NCI-H2171 (cell line): ENCODE measurements at regions not wholly inside any gene's neighbourhood (a gene's known extent, or its start where the extent isn't known, plus 50 kb on each side); places are given as distances from the start of the nearest gene placed in this dataset.
"Not testable (repeated sequence)": the region's sequence is repeated elsewhere in the genome, so short reads cannot be mapped to it uniquely, and the experiment has no call there.

Experiments
- DNase-seq: peaks from one replicate; lab custom pipeline; 2025; lab: John Stamatoyannopoulos, UW

DNA sequence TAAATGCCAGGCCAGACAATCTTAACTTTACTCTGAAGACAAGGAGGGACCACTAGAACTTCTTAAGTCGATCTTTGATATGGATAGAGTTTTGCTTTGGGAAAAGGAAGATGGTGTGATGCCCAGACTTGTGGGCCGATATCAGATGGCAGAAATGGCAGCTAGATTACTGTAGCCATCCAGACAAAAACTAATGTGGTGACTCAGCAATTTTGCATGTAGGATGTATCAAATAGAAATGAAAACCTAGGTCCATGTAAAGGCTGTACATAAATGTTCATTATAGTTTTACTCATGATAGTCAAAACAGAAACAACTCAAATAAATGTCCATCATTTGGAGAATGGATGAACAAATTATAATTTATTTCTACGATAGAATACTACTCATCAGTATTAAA lies 121.5 kb downstream of the APIP start:
- no peak for DNase-seq

DNA sequence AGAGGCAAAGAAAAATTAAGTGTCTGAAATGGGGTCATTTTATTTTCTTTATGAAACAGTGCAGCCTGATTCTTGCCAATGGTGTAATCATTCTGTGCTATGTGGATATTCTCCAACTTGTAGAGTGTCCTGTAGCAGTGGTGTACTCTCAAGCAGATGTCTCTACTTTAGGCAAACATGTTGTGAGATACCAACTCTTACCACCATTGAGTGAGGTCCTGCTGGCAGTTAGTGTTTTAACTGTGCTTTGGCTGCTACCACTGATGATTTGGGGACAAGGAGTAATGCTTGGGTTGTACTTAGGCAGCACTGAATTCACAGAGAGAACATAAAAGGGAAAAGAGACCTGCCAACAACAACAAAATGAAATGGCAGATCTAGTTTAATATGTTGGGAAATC lies 122.5 kb downstream of the APIP start:
- no peak for DNase-seq

DNA sequence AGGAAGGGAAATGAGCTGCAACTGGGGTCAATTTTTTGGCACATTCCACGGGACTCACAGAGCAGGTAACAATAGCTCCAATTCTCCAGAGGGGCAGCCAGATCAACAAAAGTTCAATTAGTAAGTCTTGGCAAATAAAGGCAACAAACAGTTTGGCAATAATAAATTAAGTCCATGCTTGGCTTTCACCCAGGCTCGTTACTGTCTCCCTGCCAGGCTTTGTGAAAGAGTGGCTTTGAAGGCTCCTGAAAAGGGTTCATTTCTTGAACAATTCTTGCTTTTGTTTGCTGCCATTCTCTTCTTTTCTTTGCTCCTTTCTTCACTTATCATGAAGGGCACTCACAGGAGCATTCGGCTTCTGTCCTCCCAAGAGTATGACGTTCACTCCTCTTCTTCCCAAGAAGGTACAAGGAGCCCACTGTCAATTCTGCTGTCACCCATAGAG lies 123.3 kb downstream of the APIP start:
- DNase-seq = no peak

DNA sequence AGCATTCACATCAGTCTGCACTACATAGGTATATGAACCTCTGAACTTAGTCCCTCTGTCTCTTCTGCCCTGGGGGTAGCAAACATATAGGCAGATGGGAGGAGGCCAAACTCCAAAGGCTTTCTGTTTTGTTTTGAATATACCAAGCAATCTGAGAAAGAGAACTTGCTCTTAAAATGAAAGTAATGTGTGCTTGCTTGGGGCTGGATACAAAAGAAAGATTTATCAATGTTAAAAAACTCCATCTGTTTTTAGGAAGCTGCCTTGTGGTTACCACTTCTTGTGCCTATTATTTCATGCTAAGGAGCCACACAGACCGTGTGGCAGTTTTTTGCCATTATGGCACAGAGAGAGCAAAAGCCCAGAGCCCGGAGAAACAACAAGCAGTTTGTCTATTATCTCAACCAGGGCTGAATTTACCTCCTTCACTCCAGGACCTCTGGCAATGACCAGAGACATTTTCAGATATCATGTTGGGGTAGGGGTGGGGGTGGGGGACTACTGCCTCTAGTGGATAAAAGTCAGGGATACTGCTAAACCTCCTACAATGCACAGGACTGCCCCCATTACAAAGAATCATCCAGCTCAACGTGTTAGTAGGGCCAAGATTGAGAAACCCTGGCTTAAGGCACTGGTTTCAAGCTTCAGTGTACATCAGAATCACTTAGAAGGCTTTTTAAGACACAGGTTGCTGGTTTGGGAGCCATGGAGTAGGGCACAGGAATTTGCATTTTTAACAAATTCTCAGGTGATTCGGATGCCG lies 124.2 kb downstream of the APIP start:
- no peak for DNase-seq

DNA sequence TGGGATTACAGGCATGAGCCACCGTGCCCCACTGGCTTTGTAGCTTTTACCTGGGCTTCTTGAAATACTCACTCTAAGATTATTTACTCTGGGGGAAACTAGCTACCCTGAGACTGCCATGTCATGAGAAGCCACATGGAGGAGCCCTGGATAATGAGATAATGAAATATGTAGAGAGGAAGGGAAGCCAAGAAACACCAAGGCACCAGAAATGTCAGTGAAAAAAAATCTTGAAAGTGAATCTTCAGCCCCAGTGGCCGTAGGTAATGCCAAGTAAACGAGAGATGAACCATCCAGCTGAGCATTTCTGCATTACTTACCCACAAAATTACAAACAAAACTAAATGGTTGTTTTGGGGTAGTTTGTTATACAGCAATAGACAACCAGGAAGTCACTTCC lies 125.6 kb downstream of the APIP start:
- no peak for DNase-seq

DNA sequence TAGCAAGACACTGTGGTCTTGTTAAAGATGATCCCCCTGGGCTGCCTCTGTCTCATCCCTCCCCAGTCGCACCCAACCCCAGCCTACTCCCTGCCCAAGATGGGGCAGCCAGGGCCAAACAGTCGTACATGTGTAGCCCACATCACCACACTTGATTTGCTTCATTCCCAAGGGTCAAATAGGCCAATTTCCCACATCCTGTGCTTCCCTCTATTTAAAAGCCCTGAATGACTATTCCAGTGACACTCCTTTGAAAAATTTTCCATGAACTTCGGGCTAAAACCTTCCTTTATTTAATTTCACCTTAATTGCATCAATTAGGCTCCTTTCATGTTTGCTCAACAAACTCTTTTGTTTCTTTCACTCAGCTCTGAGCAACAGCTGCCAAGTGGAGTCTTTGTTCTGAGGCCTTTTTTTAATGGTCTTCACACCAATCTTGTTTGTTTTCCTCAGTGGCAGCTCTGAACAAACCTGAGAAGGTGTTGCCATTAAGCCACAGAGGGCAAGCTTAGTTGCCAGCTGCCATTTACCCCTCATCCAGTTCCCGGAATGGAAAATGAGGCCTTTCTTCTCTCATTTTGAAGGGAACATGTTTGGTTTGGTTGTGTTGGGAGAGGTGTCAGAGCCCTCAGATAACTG lies 126.9 kb downstream of the APIP start:
- DNase-seq = no peak

DNA sequence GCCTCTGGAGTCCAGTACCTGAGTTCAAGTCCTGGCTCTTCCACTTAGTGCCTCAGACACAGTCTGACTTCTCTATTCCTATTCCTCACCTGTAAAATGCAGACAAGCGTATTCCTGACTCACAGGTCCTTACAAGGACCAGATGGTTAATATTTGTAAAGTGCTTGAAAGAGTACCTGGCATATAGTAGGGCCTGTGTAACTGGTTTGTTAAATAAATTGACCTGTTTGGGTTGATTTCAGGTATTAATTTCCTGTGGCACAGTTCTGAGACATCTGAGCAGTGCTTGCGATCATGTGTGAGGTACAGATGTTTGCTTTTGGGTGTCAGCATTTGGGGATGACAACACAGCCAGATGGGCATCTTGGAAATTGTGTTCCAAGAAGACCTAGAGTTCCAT lies 127.5 kb downstream of the APIP start:
- DNase-seq = no peak

DNA sequence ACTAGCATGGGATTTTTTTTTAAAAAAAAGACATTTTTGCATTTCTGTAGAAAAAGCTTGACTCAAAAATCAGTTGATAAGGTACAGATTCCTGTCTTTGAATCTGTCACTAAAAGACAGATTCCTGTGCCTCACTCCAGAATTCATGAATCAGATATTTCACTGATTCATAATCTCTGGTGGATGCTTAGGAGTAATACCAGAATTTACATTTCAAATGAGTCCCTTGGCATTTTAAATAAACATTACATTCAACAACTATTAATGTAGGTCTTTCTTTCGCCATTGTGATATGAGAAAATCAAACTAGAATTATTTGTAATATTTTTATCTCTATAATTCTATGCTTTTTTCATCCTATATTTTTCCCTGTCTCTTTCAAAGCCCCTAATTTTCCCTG lies 128.3 kb downstream of the APIP start:
- no peak for DNase-seq

DNA sequence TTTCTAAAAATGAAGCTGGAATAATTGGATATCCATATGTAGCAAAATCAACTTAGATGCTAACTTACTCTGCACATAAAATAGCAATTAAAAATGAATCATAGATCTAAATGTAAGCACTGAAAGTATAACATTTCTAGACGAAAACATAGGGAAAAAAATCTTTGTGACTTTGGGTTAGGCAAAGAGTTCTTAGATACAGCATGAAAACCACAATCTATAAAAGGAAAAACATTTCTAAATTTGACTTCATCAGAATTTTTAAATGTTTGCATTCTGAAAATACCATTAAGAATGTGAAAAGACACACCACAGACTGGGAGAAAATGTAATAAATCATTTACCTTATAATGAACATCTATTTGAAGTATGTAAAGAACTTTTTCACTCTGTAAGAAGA lies 128.8 kb downstream of the APIP start:
- DNase-seq = no peak

DNA sequence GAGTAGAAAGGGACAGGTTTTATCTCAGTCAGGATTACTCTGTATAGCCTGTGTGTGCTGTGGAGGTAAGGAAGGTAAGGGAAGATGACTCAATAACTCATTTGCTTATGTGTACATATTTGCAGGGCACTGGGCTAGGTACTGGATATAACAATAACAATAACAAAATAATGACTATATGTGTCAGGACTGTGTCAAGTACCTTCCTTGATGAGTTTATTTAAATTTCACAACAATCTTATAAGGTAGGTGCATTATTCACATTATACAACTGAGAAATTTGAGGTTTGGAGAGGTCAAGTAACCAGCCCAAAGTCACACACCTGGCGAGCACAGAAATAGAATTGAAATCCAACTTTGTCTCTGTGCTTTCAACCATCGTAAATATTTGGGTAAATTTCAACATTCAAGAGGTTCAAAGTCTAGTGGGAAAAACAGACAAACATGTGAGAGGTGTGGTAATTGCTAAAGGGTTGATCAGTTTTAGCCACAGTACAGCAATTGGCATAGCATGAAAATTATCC lies 131.8 kb downstream of the APIP start:
- no peak for DNase-seq

DNA sequence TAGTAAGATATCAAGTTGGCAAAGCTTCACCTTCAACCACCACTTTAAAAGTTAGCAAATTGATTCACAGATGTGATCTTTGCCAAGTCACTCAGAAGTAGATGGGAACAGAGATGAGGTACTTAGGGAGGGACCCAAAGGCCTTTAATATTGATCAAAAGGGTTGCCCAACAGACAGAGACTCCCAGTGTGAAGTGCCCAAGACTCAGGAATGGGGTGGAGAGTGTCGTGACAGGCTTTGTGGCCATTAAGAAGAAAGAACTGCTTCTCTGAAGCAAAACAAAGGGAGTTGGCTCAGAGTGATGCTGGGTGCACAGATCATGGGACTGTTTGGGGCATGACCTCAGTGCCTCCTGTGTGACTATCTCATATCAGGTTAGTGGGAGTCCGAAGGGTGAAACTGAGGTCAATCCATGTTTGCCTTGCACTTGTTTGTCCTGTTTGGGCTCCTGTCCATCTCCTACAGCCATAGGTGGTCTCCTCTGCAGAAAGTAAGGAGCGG lies 132.3 kb downstream of the APIP start:
- no peak for DNase-seq

DNA sequence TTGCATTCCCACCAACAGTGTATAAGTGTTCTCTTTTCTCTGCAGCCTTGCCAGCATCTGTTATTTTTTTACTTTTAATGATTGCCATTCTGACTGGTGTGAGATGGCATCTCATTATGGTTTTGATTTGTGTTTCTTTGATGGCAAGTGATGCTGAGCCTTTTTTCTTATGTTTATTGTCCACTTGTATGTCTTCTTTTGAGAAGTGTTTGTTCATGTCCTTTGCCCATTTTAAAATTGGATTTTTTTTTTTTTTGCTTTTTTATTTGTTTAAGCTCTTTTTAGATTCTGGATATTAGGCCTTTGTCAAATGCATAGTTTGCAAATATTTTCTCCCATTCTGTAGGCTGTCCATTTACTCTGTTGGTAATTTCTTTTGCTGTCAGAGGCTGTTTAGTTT lies 134.4 kb downstream of the APIP start:
- not testable (repeated sequence) for DNase-seq

DNA sequence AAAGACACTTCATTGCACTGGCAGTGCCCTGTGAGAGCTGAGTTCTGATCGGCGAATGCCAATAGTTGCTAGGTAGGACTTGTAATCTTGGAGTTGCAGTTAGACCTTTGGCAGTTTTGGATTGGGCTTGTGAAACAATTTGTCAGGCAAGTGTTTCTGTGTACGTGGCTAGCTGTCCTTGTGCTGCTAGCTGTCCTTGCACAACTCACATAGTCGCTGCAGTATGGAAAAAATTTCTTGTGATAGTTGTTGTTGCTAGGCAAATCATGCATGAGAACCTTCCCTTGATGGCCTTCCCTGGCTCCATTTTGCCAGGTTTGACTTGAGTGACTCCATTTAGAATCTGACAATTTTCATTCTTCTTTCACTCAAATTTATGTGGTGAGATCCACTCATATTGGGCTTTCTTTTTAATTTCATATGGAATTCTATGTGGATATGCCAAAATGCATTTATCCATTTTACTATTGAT lies 140.7 kb downstream of the APIP start:
- no peak for DNase-seq

DNA sequence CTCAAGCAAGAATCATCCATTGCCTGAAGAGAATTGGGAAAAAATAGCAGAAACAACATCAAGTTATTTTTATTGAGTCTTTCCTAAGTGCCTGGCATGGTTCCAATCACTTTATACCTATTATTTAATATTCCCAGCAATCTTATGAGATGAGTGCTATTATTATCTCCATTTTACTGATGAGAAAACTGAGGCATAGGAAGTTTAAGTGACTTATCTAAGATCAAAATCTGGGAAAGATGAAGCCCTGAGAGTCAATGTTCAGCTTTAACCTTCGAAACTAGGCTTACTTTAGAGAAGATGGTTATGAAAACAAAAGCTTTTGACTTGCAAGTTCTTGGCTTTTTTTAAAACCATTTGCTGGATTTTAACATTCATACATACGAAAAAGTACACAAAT lies 141.6 kb downstream of the APIP start:
- no peak for DNase-seq

DNA sequence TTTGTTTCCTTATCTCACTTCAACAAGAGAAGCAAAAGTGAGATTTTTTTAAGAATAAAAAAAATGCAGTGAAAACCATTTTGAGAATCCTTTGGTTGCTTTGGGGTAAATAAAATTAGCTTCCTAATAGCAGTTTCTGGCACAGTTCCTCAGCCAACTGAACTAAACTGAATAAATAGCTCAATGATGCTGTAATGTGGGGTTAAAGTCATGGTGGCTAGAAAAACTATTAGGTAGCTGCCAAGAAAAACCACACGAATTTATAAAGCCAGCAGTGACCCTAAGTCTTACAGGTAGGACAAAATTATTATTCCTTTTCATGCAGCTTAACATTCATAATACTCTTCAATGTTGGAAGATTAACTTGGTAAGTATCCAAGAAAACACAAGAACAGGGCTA lies 142.4 kb downstream of the APIP start:
- DNase-seq = no peak

DNA sequence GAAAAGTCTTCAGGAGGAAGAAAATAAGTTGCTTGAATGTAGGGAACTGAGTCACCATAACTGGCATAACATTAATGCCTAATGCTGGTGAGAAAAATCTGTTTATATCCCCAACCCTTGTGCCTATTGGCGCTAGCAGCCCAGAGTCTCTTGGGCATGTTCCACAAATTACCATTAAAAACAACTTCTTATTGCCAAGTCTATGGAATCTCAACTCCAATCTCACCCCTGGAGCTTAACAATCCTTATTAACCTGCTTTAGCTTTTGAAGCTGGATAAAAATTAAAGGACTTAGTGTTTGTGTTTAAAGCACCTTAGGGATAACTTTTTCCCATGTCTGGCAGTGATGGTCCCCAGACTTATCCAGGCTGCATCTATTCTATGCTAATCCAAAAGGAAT lies 143.0 kb downstream of the APIP start:
- no peak for DNase-seq

DNA sequence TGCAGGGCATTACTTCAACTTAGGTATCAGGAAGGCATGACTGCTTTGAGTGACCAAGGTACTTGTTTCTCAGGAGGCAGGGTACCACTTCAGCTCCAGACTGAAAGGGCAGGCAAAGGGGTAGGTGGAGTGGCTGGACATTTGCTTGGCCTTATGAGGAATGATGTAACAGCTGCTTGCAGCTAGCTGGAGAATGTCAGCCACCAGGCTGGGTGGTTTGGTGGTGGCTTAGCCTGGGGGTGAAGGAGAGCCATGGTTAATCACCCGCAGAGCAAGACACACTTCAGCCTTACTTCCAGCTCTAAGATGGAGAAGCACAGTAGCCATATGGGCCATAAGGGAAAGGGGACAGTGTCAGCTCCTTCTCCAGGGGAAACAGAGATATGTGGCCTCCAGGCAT lies 146.1 kb downstream of the APIP start:
- DNase-seq = no peak

DNA sequence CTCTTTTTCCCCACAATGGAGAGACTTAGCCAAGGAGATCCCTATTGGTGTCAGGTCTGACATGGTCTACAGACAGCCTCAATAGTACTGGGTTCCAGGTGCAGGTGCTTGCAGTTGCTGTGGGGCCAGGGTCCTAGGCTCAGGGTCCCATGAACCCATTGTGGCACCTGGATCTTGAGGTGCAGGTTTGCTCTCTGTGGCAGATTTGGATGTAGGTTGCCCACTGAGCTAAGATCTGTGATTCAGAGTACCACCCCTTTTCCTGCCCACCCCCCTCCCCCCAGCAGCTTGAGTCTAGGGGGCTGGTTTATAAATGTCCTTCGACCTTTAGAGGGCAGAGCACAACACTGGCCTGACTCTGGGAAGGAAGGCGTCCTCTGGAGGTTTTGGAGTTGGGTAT lies 147.0 kb downstream of the APIP start:
- no peak for DNase-seq

DNA sequence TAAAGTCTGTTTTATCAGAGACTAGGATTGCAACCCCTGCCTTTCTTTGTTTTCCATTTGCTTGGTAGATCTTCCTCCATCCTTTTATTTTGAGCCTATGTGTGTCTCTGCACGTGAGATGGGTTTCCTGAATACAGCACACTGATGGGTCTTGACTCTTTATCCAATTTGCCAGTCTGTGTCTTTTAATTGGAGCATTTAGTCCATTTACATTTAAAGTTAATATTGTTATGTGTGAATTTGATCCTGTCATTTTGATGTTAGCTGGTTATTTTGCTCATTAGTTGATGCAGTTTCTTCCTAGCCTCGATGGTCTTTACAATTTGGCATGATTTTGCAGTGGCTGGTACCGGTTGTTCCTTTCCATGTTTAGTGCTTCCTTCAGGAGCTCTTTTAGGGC lies 141.7 kb downstream of the EHF start:
- DNase-seq = not testable (repeated sequence)

DNA sequence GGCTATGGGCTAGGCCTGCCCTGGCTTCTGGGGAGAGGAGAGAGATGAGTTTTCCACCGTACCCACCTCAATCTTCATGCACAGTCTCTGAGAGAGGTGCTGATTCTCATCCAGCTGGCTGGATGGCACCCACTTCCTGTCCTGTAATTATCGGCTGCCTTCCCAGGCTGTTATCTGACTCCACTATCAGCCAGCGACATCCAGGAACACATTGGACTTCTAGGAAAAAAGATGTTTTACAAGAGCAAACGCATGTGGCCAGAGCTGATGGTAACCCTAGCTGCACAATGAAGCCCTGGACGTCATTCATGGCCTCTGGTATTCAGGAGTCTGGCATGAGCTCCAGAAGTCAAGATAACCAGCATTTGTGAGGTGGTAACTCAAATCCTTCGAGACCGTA lies 137.4 kb downstream of the EHF start:
- no peak for DNase-seq

DNA sequence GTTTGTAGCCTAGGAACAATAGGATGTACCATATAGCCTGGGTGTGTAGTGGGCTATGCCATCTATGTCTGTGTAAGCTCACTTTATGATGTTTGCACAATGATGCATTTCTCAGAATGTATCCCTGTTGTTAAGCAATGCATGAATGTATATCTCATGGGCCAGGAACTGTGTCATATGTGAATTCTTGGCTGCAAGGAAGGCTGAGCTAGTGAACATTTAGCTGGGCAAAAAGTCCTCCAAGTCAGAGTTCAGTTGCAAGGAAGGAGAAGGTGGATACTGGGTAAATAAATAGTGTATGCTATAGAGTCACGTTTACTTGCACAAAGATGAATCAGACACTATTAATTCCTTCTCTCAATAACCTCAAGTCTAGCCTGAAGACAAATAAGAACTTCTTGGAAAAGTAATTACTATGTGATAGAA lies 136.1 kb downstream of the EHF start:
- no peak for DNase-seq

DNA sequence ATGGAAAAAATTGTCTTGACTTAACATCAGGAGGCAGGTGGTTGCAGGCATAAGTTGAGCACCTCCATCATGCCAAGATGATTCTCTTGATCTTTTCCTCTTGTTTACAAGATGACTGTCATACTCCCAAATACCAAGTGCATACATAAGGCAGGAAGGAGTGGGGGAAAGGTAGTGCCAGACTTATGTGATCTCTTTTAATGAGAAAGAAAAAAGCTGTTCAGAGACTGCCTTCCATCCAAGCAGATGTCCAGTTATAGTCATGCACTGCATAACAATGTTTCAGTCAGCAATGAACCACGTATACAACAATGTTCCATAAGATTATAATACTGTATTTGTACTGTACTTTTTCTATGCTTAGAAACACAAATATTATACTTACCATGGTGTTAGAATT lies 135.7 kb downstream of the EHF start:
- DNase-seq = no peak

DNA sequence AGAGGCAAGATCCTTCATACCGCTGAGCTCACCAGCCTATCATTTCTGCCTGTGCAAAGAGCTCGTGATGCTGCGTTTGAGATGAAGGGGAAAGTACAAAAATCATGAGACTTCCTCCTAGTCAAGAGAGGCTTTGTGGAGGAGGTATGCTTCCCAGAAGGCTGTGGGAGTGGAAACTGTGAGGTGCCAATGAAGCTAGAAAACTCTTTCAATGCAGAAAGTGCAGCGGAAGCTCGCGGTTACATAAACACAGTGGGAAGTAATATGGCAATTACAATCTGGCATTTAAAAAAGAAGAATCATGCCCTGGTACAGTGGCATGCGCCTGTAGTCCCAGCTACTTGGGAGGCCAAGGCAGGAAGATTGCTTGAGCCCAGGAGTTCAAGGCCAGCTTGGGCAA lies 134.8 kb downstream of the EHF start:
- DNase-seq = no peak
